HepG2 (cell line): ENCODE measurements at regions not wholly inside any gene's neighbourhood (a gene's known extent, or its start where the extent isn't known, plus 50 kb on each side); places are given as distances from the start of the nearest gene placed in this dataset.
A peak's percentile ranks its signal among the peaks of the same experiment; 100 is the strongest.

Experiments used
- KLF6 ChIP-seq: IDR thresholded peaks from 2 replicates; pipeline ENCODE4 v1.8.0; 2016; ENCODE audit warnings: missing biosample characterization, missing genetic modification reagents
- KMT2A ChIP-seq: sonication (generic); formaldehyde crosslinking; IDR thresholded peaks from 2 replicates; pipeline ENCODE4 v1.4.0; 2020; ENCODE audit warnings: missing genetic modification reagents
- NR3C1 ChIP-seq: sonication (generic); formaldehyde crosslinking; IDR thresholded peaks from 2 replicates; pipeline ENCODE4 v1.4.0; 2020; ENCODE audit warnings: missing genetic modification reagents
- SP2 ChIP-seq: sonication (generic); formaldehyde crosslinking; IDR thresholded peaks from 2 replicates; pipeline ENCODE4 v1.5.1; 2020; ENCODE audit warnings: mild to moderate bottlenecking, missing genetic modification reagents
- TEF ChIP-seq: sonication (generic); formaldehyde crosslinking; IDR thresholded peaks from 2 replicates; pipeline ENCODE4 v1.5.0; 2020; ENCODE audit warnings: missing genetic modification reagents
- ZFP90 ChIP-seq: sonication (generic); formaldehyde crosslinking; IDR thresholded peaks from 2 replicates; pipeline ENCODE4 v1.8.0; 2022; ENCODE audit warnings: missing genetic modification reagents, mild to moderate bottlenecking, inconsistent platforms, borderline replicate concordance
- ZNF253 ChIP-seq: sonication (generic); formaldehyde crosslinking; IDR thresholded peaks from 2 replicates; pipeline ENCODE4 v1.8.0; 2022; ENCODE audit warnings: mild to moderate bottlenecking, missing genetic modification reagents, borderline replicate concordance
- ZNF496 ChIP-seq: sonication (generic); formaldehyde crosslinking; IDR thresholded peaks from 2 replicates; pipeline ENCODE4 v1.8.1; 2023; ENCODE audit warnings: mild to moderate bottlenecking, moderate library complexity, missing genetic modification reagents; ENCODE audit not compliant: insufficient replicate concordance
- ZNF512B ChIP-seq: sonication (generic); formaldehyde crosslinking; IDR thresholded peaks from 2 replicates; pipeline ENCODE4 v1.5.1; 2020; ENCODE audit warnings: missing genetic modification reagents, mild to moderate bottlenecking, borderline replicate concordance
- TF ChIP-seq, protein P1 (sequence below): sonication (generic); formaldehyde crosslinking; IDR thresholded peaks from 2 replicates; pipeline ENCODE4 v1.9.0; 2022; ENCODE audit warnings: low read depth, missing genetic modification reagents
- TF ChIP-seq, protein P2 (sequence below): sonication (generic); formaldehyde crosslinking; IDR thresholded peaks from 2 replicates; pipeline ENCODE4 v1.4.0; 2020; ENCODE audit warnings: missing genetic modification reagents
- TF ChIP-seq, protein P3 (sequence below): sonication (generic); formaldehyde crosslinking; IDR thresholded peaks from 2 replicates; pipeline ENCODE4 v1.5.1; 2020; ENCODE audit warnings: missing genetic modification reagents, mild to moderate bottlenecking, borderline replicate concordance

- TF ChIP-seq ZNF512B (CRISPR knock-in tag) (no peak), KMT2A (no peak), ZFP90 (CRISPR knock-in tag) (no peak), ZNF496 (CRISPR knock-in tag) (no peak), TEF (no peak), KLF6 (no peak), NR3C1 (no peak), SP2 (no peak), ZNF253 (CRISPR knock-in tag) (no peak)
- TF ChIP-seq, protein P1, sequence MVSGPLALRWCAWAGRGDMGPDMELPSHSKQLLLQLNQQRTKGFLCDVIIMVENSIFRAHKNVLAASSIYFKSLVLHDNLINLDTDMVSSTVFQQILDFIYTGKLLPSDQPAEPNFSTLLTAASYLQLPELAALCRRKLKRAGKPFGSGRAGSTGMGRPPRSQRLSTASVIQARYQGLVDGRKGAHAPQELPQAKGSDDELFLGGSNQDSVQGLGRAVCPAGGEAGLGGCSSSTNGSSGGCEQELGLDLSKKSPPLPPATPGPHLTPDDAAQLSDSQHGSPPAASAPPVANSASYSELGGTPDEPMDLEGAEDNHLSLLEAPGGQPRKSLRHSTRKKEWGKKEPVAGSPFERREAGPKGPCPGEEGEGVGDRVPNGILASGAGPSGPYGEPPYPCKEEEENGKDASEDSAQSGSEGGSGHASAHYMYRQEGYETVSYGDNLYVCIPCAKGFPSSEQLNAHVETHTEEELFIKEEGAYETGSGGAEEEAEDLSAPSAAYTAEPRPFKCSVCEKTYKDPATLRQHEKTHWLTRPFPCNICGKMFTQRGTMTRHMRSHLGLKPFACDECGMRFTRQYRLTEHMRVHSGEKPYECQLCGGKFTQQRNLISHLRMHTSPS (CRISPR knock-in tag): 0 out of 2 replicates have a peak, but pooled peaks have one; percentile 23
- TF ChIP-seq, protein P2, sequence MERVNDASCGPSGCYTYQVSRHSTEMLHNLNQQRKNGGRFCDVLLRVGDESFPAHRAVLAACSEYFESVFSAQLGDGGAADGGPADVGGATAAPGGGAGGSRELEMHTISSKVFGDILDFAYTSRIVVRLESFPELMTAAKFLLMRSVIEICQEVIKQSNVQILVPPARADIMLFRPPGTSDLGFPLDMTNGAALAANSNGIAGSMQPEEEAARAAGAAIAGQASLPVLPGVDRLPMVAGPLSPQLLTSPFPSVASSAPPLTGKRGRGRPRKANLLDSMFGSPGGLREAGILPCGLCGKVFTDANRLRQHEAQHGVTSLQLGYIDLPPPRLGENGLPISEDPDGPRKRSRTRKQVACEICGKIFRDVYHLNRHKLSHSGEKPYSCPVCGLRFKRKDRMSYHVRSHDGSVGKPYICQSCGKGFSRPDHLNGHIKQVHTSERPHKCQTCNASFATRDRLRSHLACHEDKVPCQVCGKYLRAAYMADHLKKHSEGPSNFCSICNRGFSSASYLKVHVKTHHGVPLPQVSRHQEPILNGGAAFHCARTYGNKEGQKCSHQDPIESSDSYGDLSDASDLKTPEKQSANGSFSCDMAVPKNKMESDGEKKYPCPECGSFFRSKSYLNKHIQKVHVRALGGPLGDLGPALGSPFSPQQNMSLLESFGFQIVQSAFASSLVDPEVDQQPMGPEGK (CRISPR knock-in tag): peak; percentile 48; the same call in 1 of the 2 replicates
- TF ChIP-seq, protein P3, sequence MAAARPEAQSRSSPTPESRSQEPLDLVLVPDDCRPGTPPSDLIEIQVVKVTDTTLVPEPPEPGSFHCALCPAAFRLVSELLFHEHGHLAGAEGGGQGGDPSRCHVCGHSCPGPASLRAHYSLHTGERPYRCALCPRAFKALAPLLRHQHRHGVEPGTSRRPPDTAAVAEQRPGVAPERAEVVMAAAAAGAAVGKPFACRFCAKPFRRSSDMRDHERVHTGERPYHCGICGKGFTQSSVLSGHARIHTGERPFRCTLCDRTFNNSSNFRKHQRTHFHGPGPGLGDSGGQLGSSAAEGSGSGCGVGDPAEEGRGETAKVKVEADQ (CRISPR knock-in tag): no peak
Measured at GRCh38 chr6:156617376-156617775, 159.8 kb upstream of the ARID1B start (continued).
